GM19397 (cell line): ENCODE measurements at regions not wholly inside any gene's neighbourhood (a gene's known extent, or its start where the extent isn't known, plus 50 kb on each side); places are given as distances from the start of the nearest gene placed in this dataset.

Source experiments
- ATAC-seq: cut with Tn5 transposase; IDR thresholded peaks from one replicate; pipeline ENCODE4 v1.9.1; 2021; ENCODE audit warnings: mild to moderate bottlenecking, moderate library complexity; ENCODE audit not compliant: unreplicated experiment

DNA sequence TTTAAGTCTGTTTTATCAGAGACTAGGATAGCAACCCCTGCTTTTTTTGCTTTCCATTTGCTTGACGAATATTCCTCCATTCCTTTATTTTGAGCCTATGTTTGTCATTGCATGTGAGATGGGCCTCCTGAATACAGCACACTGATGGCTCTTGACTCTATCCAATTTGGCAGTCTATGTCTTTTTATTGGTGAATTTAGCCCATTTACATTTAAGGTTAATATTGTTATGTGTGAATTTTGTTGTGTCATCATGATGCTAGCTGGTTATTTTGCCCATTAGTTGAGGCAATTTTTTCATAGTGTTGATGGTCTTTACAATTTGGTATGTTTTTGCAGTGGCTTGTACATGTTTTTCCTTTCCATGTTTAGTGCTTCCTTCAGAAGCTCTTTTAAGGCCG, 50.7 kb upstream of the PDE4B start:
- no peak for ATAC-seq
